K562 (cell line): ENCODE measurements at regions not wholly inside any gene's neighbourhood (a gene's known extent, or its start where the extent isn't known, plus 50 kb on each side); places are given as distances from the start of the nearest gene placed in this dataset.

Source experiments
- ATAC-seq: fragments of 200-7000 bp; cut with Tn5 transposase; 3 replicates; pipeline ENCODE4 v1.9.1; 2020; ENCODE audit warnings: moderate library complexity
- BruUV-seq: library from RNA; stranded (reverse); fragments of 400-500 nt; replicated peaks from 2 replicates; lab custom pipeline; 2021; lab: Mats Ljungman, UMichigan
- CTCF ChIA-PET: fragments of 300-600 bp; formaldehyde crosslinking; extraction: SDS; loops from one replicate; lab custom pipeline; 2021; ENCODE audit warnings: low intra/inter-chr PET ratio; lab: Yijun Ruan, JAX
- POLR2A ChIA-PET: fragments of 300-600, 350-650 bp; sonication (Branson Sonifier 250); formaldehyde crosslinking; extraction: SDS; loops from one replicate; lab custom pipeline; 2021; ENCODE audit warnings: antibody characterized with exemption, inconsistent platforms; lab: Yijun Ruan, JAX
- DNase-seq, 4 experiments: peaks; one replicate each; pipeline versions ENCODE4 v3.0.0 to v3.0.0-alpha.2; 2011 to 2018; ENCODE audit warnings: low spot score in 3 of 4, mixed read lengths in 3 of 4; ENCODE audit errors: extremely low read depth in 1 of 4
- FAIRE-seq: peaks from 2 replicates; lab custom pipeline; 2011; peaks lifted over from hg19 to GRCh38; lab: Jason Lieb, UNC
- H2AFZ ChIP-seq: 2 replicates; pipeline ENCODE4 v1.6.0; 2011; ENCODE audit warnings: low read depth, low read length, control low read depth, inconsistent platforms
- H3K27ac ChIP-seq: fragments of 200-600 bp; 3 replicates; pipeline ENCODE4 v1.8.0; 2011; ENCODE audit warnings: low read depth, mild to moderate bottlenecking, control low read depth, inconsistent platforms, low read length, moderate library complexity, mixed read lengths; ENCODE audit errors: extremely low read depth
- H3K27me3 ChIP-seq, 2 experiments: fragments of 300-600 bp in 1 of 2; 2 replicates in 1 of 2; 3 replicates in 1 of 2; pipeline versions ENCODE4 v1.6.0 to v1.8.0; 2011; ENCODE audit warnings: inconsistent platforms in 2 of 2, low read length in 2 of 2, mild to moderate bottlenecking in 1 of 2, mixed read lengths in 1 of 2, moderate library complexity in 1 of 2; ENCODE audit not compliant: control insufficient read depth in 2 of 2, insufficient read depth in 2 of 2
- H3K36me3 ChIP-seq: fragments of 300-600 bp; 3 replicates; pipeline ENCODE4 v1.8.0; 2011; ENCODE audit warnings: mild to moderate bottlenecking, low read length, inconsistent platforms; ENCODE audit not compliant: control insufficient read depth, insufficient read depth
- H3K4me1 ChIP-seq, 2 experiments: fragments of 200-600 bp in 1 of 2; replicated peaks in 1 of 2; 2 replicates in 1 of 2; 3 replicates in 1 of 2; pipeline versions ENCODE4 v1.5.1 to v1.8.0; 2011; ENCODE audit warnings: inconsistent platforms in 2 of 2, low read length in 2 of 2, mild to moderate bottlenecking in 1 of 2, mixed read lengths in 1 of 2, moderate library complexity in 1 of 2; ENCODE audit not compliant: control insufficient read depth in 2 of 2, insufficient read depth in 2 of 2
- H3K4me2 ChIP-seq: 2 replicates; pipeline ENCODE4 v1.6.1; 2011; ENCODE audit warnings: low read length, control low read depth, inconsistent platforms, mixed read lengths; ENCODE audit not compliant: insufficient read depth
- H3K4me3 ChIP-seq: fragments of 200-600 bp; sonication (generic), shearing (Covaris generic); 2 replicates; pipeline ENCODE4 v1.5.1; 2016; ENCODE audit warnings: control low read depth, inconsistent platforms
- H3K79me2 ChIP-seq: fragments of 200-600 bp; 3 replicates; pipeline ENCODE4 v1.8.0; 2011; ENCODE audit warnings: low read length, inconsistent platforms; ENCODE audit not compliant: control insufficient read depth, insufficient read depth
- H3K9ac ChIP-seq, 2 experiments: 2 replicates each; pipeline versions ENCODE4 v1.6.0 to v1.6.1; 2011; ENCODE audit warnings: low read depth in 2 of 2, low read length in 2 of 2, control low read depth in 1 of 2, inconsistent platforms in 1 of 2, mild to moderate bottlenecking in 1 of 2, mixed read lengths in 1 of 2; ENCODE audit not compliant: insufficient read depth in 1 of 2
- H3K9me1 ChIP-seq: one replicate; pipeline ENCODE4 v1.6.0; 2011; ENCODE audit warnings: inconsistent platforms, mild to moderate bottlenecking, low read length, moderate library complexity; ENCODE audit not compliant: control insufficient read depth, insufficient read depth
- H3K9me3 ChIP-seq: replicated peaks from 2 replicates; pipeline ENCODE4 v1.5.1; 2011; ENCODE audit warnings: low read depth, low read length, inconsistent platforms; ENCODE audit not compliant: control insufficient read depth, insufficient read depth
- H4K20me1 ChIP-seq: replicated peaks from 2 replicates; pipeline ENCODE4 v1.6.1; 2011; ENCODE audit warnings: low read length, inconsistent platforms, mixed read lengths; ENCODE audit not compliant: control insufficient read depth, insufficient read depth
- LCOR ChIP-seq: sonication (generic); formaldehyde crosslinking; IDR thresholded peaks from 2 replicates; pipeline ENCODE4 v1.8.0; 2022; ENCODE audit warnings: mild to moderate bottlenecking, missing genetic modification reagents
- POLR3G ChIP-seq: IDR thresholded peaks from 2 replicates; pipeline ENCODE4 v1.6.1; 2011; ENCODE audit not compliant: insufficient read length, insufficient replicate concordance; ENCODE audit errors: extremely low read depth
- WGBS: fragments of 100-300 bp; shearing (Covaris generic); methylation state at CpG from one replicate; pipeline ENCODE4 v1.1.6; 2016; ENCODE audit warnings: low coverage, mixed read lengths; ENCODE audit not compliant: insufficient coverage; ENCODE audit errors: missing lambda C conversion rate; 5-methylcytosine and 5-hydroxymethylcytosine counted together
- in situ Hi-C: fragments of 300-500 bp; cut with MboI; formaldehyde crosslinking; loops from 4 replicates; pipeline ENCODE4 v1.15.0; 2018; ENCODE audit warnings: inconsistent platforms, mixed read lengths
- intact Hi-C: fragments of 100-400 bp; cut with micrococcal nuclease; formaldehyde crosslinking; loops from 2 replicates; pipeline ENCODE4 v1.14.2; 2022
- TF ChIP-seq, protein P1 (sequence below), 3 experiments: IDR thresholded peaks in 2 of 3; conservative IDR thresholded peaks in 1 of 3; 2 replicates each; pipeline ENCODE4 v1.5.1; 2011 to 2012; ENCODE audit warnings: low read length in 3 of 3, mild to moderate bottlenecking in 3 of 3, control low read depth in 2 of 3, improper control_type of control experiment in 1 of 3, inconsistent platforms in 1 of 3, low read depth in 1 of 3, mixed read lengths in 1 of 3, moderate library complexity in 1 of 3; ENCODE audit not compliant: insufficient read depth in 2 of 3

- TF ChIP-seq LCOR (0 out of 2 replicates have a peak, but pooled peaks have one; percentile 13), POLR3G (no peak)
- TF ChIP-seq, protein P1, sequence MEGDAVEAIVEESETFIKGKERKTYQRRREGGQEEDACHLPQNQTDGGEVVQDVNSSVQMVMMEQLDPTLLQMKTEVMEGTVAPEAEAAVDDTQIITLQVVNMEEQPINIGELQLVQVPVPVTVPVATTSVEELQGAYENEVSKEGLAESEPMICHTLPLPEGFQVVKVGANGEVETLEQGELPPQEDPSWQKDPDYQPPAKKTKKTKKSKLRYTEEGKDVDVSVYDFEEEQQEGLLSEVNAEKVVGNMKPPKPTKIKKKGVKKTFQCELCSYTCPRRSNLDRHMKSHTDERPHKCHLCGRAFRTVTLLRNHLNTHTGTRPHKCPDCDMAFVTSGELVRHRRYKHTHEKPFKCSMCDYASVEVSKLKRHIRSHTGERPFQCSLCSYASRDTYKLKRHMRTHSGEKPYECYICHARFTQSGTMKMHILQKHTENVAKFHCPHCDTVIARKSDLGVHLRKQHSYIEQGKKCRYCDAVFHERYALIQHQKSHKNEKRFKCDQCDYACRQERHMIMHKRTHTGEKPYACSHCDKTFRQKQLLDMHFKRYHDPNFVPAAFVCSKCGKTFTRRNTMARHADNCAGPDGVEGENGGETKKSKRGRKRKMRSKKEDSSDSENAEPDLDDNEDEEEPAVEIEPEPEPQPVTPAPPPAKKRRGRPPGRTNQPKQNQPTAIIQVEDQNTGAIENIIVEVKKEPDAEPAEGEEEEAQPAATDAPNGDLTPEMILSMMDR (IDR thresholded peaks at IDR 0.05 in 2 of 3, conservative IDR thresholded peaks at IDR 0.05 in 1 of 3; ENCODE audit: insufficient read depth in 2 of 3, low read depth in 1 of 3, low read length in 3 of 3) = peak in 1 of 3 experiments; percentile 23; a peak in 2 of 6 replicates
- Histone ChIP-seq H3K9me1 (no peaks in the 10 kb centered on the region), H3K4me3 (no peak overlapping the region), H3K79me2 (peaks cover 40% of the 10 kb centered on the region), H2AFZ (peak overlapping the region; percentile 54), H4K20me1 (no peaks in the 10 kb centered on the region), H3K36me3 (no peaks in the 10 kb centered on the region), H3K9ac (peak overlapping the region in 1 of 2 experiments; percentile 34; a peak in 1 of 4 replicates), H3K4me1 (peaks cover 43 to 55% of the 10 kb centered on the region in 2 experiments), H3K4me2 (no peak overlapping the region), H3K27me3 (no peaks in the 10 kb centered on the region), H3K27ac (no peak overlapping the region; the same call in 2 of the 3 replicates), H3K9me3 (no peaks in the 10 kb centered on the region)
- 26% methylated on average over 3 of the region's 3 CpGs for WGBS
- FAIRE-seq = no peak
- intact Hi-C loops = no loop called here
- in situ Hi-C loops = no loop called here
- no peak for DNase-seq
- no TSS peak for BruUV-seq
- peak; percentile 6 for ATAC-seq
- ChIA-PET CTCF (no interaction called here), POLR2A (interaction anchor here (0.7 to 1.3 kb wide), 5 partner anchors 12 to 52 kb away, joined by 3 to 5 read pairs (median 3); no protein-coding TSS in a partner anchor)
These were observed 614.1 kb downstream of the UQCRFS1 start for GRCh38 chr19:28598861-28599260.
